Smooth muscle cell (in vitro differentiated cells): ENCODE measurements at regions not wholly inside any gene's neighbourhood (a gene's known extent, or its start where the extent isn't known, plus 50 kb on each side); places are given as distances from the start of the nearest gene placed in this dataset.
"Not testable (repeated sequence)": the region's sequence is repeated elsewhere in the genome, so short reads cannot be mapped to it uniquely, and the experiment has no call there.

Experiments used
- DNase-seq: peaks from one replicate; lab custom pipeline; 2025; ENCODE audit not compliant: unreplicated experiment; lab: John Stamatoyannopoulos, UW
- H2AFZ ChIP-seq: fragments of 200-600 bp; sonication (generic); 2 replicates; pipeline ENCODE4 v1.6.0; 2016; ENCODE audit warnings: antibody characterized with exemption, low read depth, mild to moderate bottlenecking
- H3F3A ChIP-seq: fragments of 200-600 bp; sonication (generic); 2 replicates; pipeline ENCODE4 v1.6.0; 2017; ENCODE audit warnings: antibody characterized with exemption, low read depth
- H3K27ac ChIP-seq: fragments of 200-600 bp; sonication (generic); 2 replicates; pipeline ENCODE4 v1.5.1; 2016; ENCODE audit warnings: low read depth, mild to moderate bottlenecking
- H3K27me3 ChIP-seq: fragments of 200-600 bp; sonication (generic); 2 replicates; pipeline ENCODE4 v1.6.1; 2016; ENCODE audit warnings: low read depth, mild to moderate bottlenecking
- H3K36me3 ChIP-seq: fragments of 200-600 bp; sonication (generic); 2 replicates; pipeline ENCODE4 v1.5.1; 2016; ENCODE audit warnings: low read depth
- H3K4me1 ChIP-seq: fragments of 200-600 bp; sonication (generic); 2 replicates; pipeline ENCODE4 v1.5.1; 2016; ENCODE audit warnings: low read depth
- H3K4me2 ChIP-seq: fragments of 200-600 bp; sonication (generic); 2 replicates; pipeline ENCODE4 v1.6.0; 2016; ENCODE audit warnings: mild to moderate bottlenecking
- H3K4me3 ChIP-seq: fragments of 200-600 bp; sonication (generic); 2 replicates; pipeline ENCODE4 v1.5.1; 2016; ENCODE audit warnings: mild to moderate bottlenecking
- H3K79me2 ChIP-seq: fragments of 200-600 bp; sonication (generic); 2 replicates; pipeline ENCODE4 v1.6.0; 2016; ENCODE audit warnings: low read depth, mild to moderate bottlenecking
- H3K9ac ChIP-seq: fragments of 200-600 bp; sonication (generic); 2 replicates; pipeline ENCODE4 v1.6.0; 2016; ENCODE audit warnings: low read depth
- H3K9me3 ChIP-seq: fragments of 200-600 bp; sonication (generic); replicated peaks from 2 replicates; pipeline ENCODE4 v1.5.1; 2016; ENCODE audit warnings: low read depth
- H4K20me1 ChIP-seq: fragments of 200-600 bp; sonication (generic); 2 replicates; pipeline ENCODE4 v1.6.0; 2016; ENCODE audit warnings: low read depth
- CTCF ChIP-seq: fragments of 200-600 bp; sonication (generic); IDR thresholded peaks from 2 replicates; pipeline ENCODE4 v1.5.1; 2017; ENCODE audit warnings: borderline replicate concordance, mild to moderate bottlenecking, antibody characterized with exemption; ENCODE audit not compliant: insufficient read depth, poor library complexity, severe bottlenecking
- WGBS: methylation state at CpG from one replicate; pipeline ENCODE4 v1.1.7; 2016; ENCODE audit warnings: low lambda C conversion rate; 5-methylcytosine and 5-hydroxymethylcytosine counted together

GRCh38 chr9:87020169-87020950 is 73.1 kb upstream of the GAS1 start:
- no peak overlapping the region for H3K27ac ChIP-seq
- WGBS = 83% methylated on average over 4 of the region's 4 CpGs
- no peaks in the 10 kb centered on the region for H3F3A ChIP-seq
- peaks cover 6% of the 10 kb centered on the region for H3K4me1 ChIP-seq
- H3K9ac ChIP-seq = no peak overlapping the region
- no peaks in the 10 kb centered on the region for H3K36me3 ChIP-seq
- H3K27me3 ChIP-seq = no peaks in the 10 kb centered on the region
- H3K4me3 ChIP-seq = no peak overlapping the region
- DNase-seq = no peak
- H3K79me2 ChIP-seq = no peaks in the 10 kb centered on the region
- no peak overlapping the region for H2AFZ ChIP-seq
- H4K20me1 ChIP-seq = no peaks in the 10 kb centered on the region
- no peak overlapping the region for H3K4me2 ChIP-seq
- no peaks in the 10 kb centered on the region for H3K9me3 ChIP-seq
- TF ChIP-seq CTCF = no peak

- no peak overlapping the region for H2AFZ ChIP-seq
- 100% methylated on average over 1 of the region's 1 CpG for WGBS
- H3K4me2 ChIP-seq = no peak overlapping the region
Observed at GRCh38 chr9:87022178-87022577, 74.9 kb upstream of the GAS1 start.

GRCh38 chr9:87026204-87026603 is 78.9 kb upstream of the GAS1 start:
- H3K9me3 ChIP-seq = no peaks in the 10 kb centered on the region
- H3K9ac ChIP-seq = no peak overlapping the region
- H4K20me1 ChIP-seq = no peaks in the 10 kb centered on the region
- no peaks in the 10 kb centered on the region for H3K36me3 ChIP-seq
- no peaks in the 10 kb centered on the region for H3K79me2 ChIP-seq
- no peak for TF ChIP-seq CTCF
- no peak overlapping the region for H2AFZ ChIP-seq
- DNase-seq = no peak
- no peaks in the 10 kb centered on the region for H3K4me1 ChIP-seq
- no peaks in the 10 kb centered on the region for H3F3A ChIP-seq
- H3K4me2 ChIP-seq = no peak overlapping the region
- H3K27ac ChIP-seq = no peak overlapping the region
- no peak overlapping the region for H3K4me3 ChIP-seq
- no peaks in the 10 kb centered on the region for H3K27me3 ChIP-seq

More at GRCh38 chr9:87022178-87022577, 74.9 kb upstream of the GAS1 start:
- H3K27ac ChIP-seq = no peak overlapping the region
- no peaks in the 10 kb centered on the region for H3K27me3 ChIP-seq
- H4K20me1 ChIP-seq = no peaks in the 10 kb centered on the region
- no peak for TF ChIP-seq CTCF
- no peak overlapping the region for H3K9ac ChIP-seq
- no peaks in the 10 kb centered on the region for H3K79me2 ChIP-seq
- peaks cover 6% of the 10 kb centered on the region for H3K4me1 ChIP-seq
- no peaks in the 10 kb centered on the region for H3K36me3 ChIP-seq
- no peaks in the 10 kb centered on the region for H3F3A ChIP-seq
- H3K4me3 ChIP-seq = no peak overlapping the region
- no peaks in the 10 kb centered on the region for H3K9me3 ChIP-seq
- no peak for DNase-seq

GRCh38 chr9:87028836-87029235 is 81.5 kb upstream of the GAS1 start:
- H3K4me3 ChIP-seq, H3K27me3 ChIP-seq: not testable (repeated sequence)
- 89% methylated on average over 4 of the region's 4 CpGs for WGBS

More at GRCh38 chr9:87028836-87029235, 81.5 kb upstream of the GAS1 start:
- H3K4me2 ChIP-seq, H3K9me3 ChIP-seq, H3K79me2 ChIP-seq, H3K36me3 ChIP-seq, H3K27ac ChIP-seq, H3K4me1 ChIP-seq, H3K9ac ChIP-seq, H4K20me1 ChIP-seq, H2AFZ ChIP-seq, DNase-seq, H3F3A ChIP-seq: not testable (repeated sequence)
